ENCODE measurements at regions not wholly inside any gene's neighbourhood (a gene's known extent, or its start where the extent isn't known, plus 50 kb on each side); places are given as distances from the start of the nearest gene placed in this dataset.

- Mint-ChIP-seq H3K27ac (no peak overlapping the region), H3K9me3 (no peaks in the 10 kb centered on the region), H3K4me1 (no peaks in the 10 kb centered on the region), H3K27me3 (no peaks in the 10 kb centered on the region), H3K36me3 (no peaks in the 10 kb centered on the region), H3K4me3 (no peak overlapping the region)
Measured at GRCh38 chr20:61019322-61019721, 232.7 kb upstream of the CDH4 start.

- no peak overlapping the region for H3K27ac Mint-ChIP-seq
- H3K4me1 Mint-ChIP-seq: no peaks in the 10 kb centered on the region
Measured at GRCh38 chr20:61023612-61024011, 228.4 kb upstream of the CDH4 start.

GRCh38 chr20:61024390-61024789, 227.7 kb upstream of the CDH4 start:
- Mint-ChIP-seq H3K27ac (no peak overlapping the region), H3K4me1 (no peaks in the 10 kb centered on the region), H3K9me3 (no peaks in the 10 kb centered on the region), H3K4me3 (no peak overlapping the region), H3K36me3 (no peaks in the 10 kb centered on the region), H3K27me3 (no peaks in the 10 kb centered on the region)

More at GRCh38 chr20:61023612-61024011, 228.4 kb upstream of the CDH4 start:
- H3K36me3 Mint-ChIP-seq: no peaks in the 10 kb centered on the region
- no peak overlapping the region for H3K4me3 Mint-ChIP-seq
- H3K9me3 Mint-ChIP-seq: no peaks in the 10 kb centered on the region
- no peaks in the 10 kb centered on the region for H3K27me3 Mint-ChIP-seq

- Mint-ChIP-seq H3K36me3 (no peaks in the 10 kb centered on the region), H3K27ac (no peak overlapping the region), H3K27me3 (no peaks in the 10 kb centered on the region), H3K4me1 (no peaks in the 10 kb centered on the region), H3K4me3 (no peak overlapping the region), H3K9me3 (no peaks in the 10 kb centered on the region)
Measured at GRCh38 chr20:61025536-61025935, 226.5 kb upstream of the CDH4 start.

GRCh38 chr20:61026173-61026572, 225.9 kb upstream of the CDH4 start:
- Mint-ChIP-seq H3K27me3 (no peaks in the 10 kb centered on the region), H3K36me3 (no peaks in the 10 kb centered on the region), H3K4me1 (no peaks in the 10 kb centered on the region), H3K9me3 (no peaks in the 10 kb centered on the region), H3K4me3 (no peak overlapping the region), H3K27ac (no peak overlapping the region)

- Mint-ChIP-seq H3K9me3 (no peaks in the 10 kb centered on the region), H3K4me1 (no peaks in the 10 kb centered on the region), H3K36me3 (no peaks in the 10 kb centered on the region), H3K27ac (no peak overlapping the region), H3K4me3 (no peak overlapping the region), H3K27me3 (no peaks in the 10 kb centered on the region)
Measured at GRCh38 chr20:61026731-61027130, 225.3 kb upstream of the CDH4 start.

GRCh38 chr20:61027218-61027617, 224.8 kb upstream of the CDH4 start:
- Mint-ChIP-seq H3K4me1 (no peaks in the 10 kb centered on the region), H3K27me3 (no peaks in the 10 kb centered on the region), H3K36me3 (no peaks in the 10 kb centered on the region), H3K27ac (no peak overlapping the region), H3K4me3 (no peak overlapping the region), H3K9me3 (no peaks in the 10 kb centered on the region)

- Mint-ChIP-seq H3K36me3 (no peaks in the 10 kb centered on the region), H3K27ac (no peak overlapping the region), H3K9me3 (no peaks in the 10 kb centered on the region), H3K4me3 (no peak overlapping the region), H3K4me1 (no peaks in the 10 kb centered on the region), H3K27me3 (no peaks in the 10 kb centered on the region)
Measured at GRCh38 chr20:61030130-61030529, 221.9 kb upstream of the CDH4 start.

- Mint-ChIP-seq H3K36me3 (no peaks in the 10 kb centered on the region), H3K4me1 (no peaks in the 10 kb centered on the region)
Measured at GRCh38 chr20:61031101-61031830, 220.8 kb upstream of the CDH4 start.

GRCh38 chr20:61037498-61037897, 214.6 kb upstream of the CDH4 start:
- Mint-ChIP-seq H3K27me3 (no peaks in the 10 kb centered on the region), H3K36me3 (no peaks in the 10 kb centered on the region), H3K4me1 (no peaks in the 10 kb centered on the region), H3K27ac (no peak overlapping the region), H3K9me3 (peaks cover 13% of the 10 kb centered on the region), H3K4me3 (no peak overlapping the region)

More at GRCh38 chr20:61031101-61031830, 220.8 kb upstream of the CDH4 start:
- Mint-ChIP-seq H3K4me3 (no peak overlapping the region), H3K27ac (no peak overlapping the region), H3K27me3 (no peaks in the 10 kb centered on the region), H3K9me3 (no peaks in the 10 kb centered on the region)

GRCh38 chr20:61041481-61041880, 210.6 kb upstream of the CDH4 start:
- Mint-ChIP-seq H3K4me1 (no peaks in the 10 kb centered on the region), H3K27ac (no peak overlapping the region), H3K4me3 (no peak overlapping the region), H3K9me3 (peaks cover 13% of the 10 kb centered on the region), H3K27me3 (peaks cover 3% of the 10 kb centered on the region), H3K36me3 (no peaks in the 10 kb centered on the region)

- Mint-ChIP-seq H3K9me3 (peaks cover under 1% of the 10 kb centered on the region), H3K27ac (no peak overlapping the region), H3K4me1 (no peaks in the 10 kb centered on the region), H3K27me3 (peaks cover 3% of the 10 kb centered on the region), H3K36me3 (no peaks in the 10 kb centered on the region), H3K4me3 (no peak overlapping the region)
Measured at GRCh38 chr20:61042506-61043385, 209.3 kb upstream of the CDH4 start.

GRCh38 chr20:61043681-61044080, 208.4 kb upstream of the CDH4 start:
- Mint-ChIP-seq H3K36me3 (no peaks in the 10 kb centered on the region), H3K4me3 (no peak overlapping the region), H3K9me3 (no peaks in the 10 kb centered on the region), H3K4me1 (no peaks in the 10 kb centered on the region), H3K27me3 (peaks cover 3% of the 10 kb centered on the region), H3K27ac (no peak overlapping the region)

GRCh38 chr20:61044499-61044898, 207.6 kb upstream of the CDH4 start:
- H3K27me3 Mint-ChIP-seq: peaks cover 3% of the 10 kb centered on the region
- H3K4me1 Mint-ChIP-seq: no peaks in the 10 kb centered on the region
- no peak overlapping the region for H3K27ac Mint-ChIP-seq
- no peaks in the 10 kb centered on the region for H3K36me3 Mint-ChIP-seq
- no peaks in the 10 kb centered on the region for H3K9me3 Mint-ChIP-seq
- no peak overlapping the region for H3K4me3 Mint-ChIP-seq

- Mint-ChIP-seq H3K27ac (no peak overlapping the region), H3K4me1 (no peaks in the 10 kb centered on the region), H3K4me3 (no peak overlapping the region), H3K36me3 (no peaks in the 10 kb centered on the region), H3K9me3 (no peaks in the 10 kb centered on the region), H3K27me3 (peaks cover 3% of the 10 kb centered on the region)
Measured at GRCh38 chr20:61045091-61045490, 207.0 kb upstream of the CDH4 start.

- H3K36me3 Mint-ChIP-seq: no peaks in the 10 kb centered on the region
- H3K4me1 Mint-ChIP-seq: no peaks in the 10 kb centered on the region
- no peak overlapping the region for H3K4me3 Mint-ChIP-seq
- H3K27me3 Mint-ChIP-seq: peaks cover 3% of the 10 kb centered on the region
- no peak overlapping the region for H3K27ac Mint-ChIP-seq
- H3K9me3 Mint-ChIP-seq: no peaks in the 10 kb centered on the region
Measured at GRCh38 chr20:61045876-61046585, 206.0 kb upstream of the CDH4 start.
